GM12891 (cell line): ENCODE measurements at regions not wholly inside any gene's neighbourhood (a gene's known extent, or its start where the extent isn't known, plus 50 kb on each side); places are given as distances from the start of the nearest gene placed in this dataset.

Experiments used
- POLR2AphosphoS5 ChIP-seq: IDR thresholded peaks from 2 replicates; pipeline ENCODE4 v1.6.1; 2011; ENCODE audit warnings: low read depth, low read length, control low read depth
- TAF1 ChIP-seq: IDR thresholded peaks from 2 replicates; pipeline ENCODE4 v1.6.1; 2011; ENCODE audit warnings: low read depth, low read length, control low read depth

GRCh38 chr14:46087604-46088003 lies 564.0 kb downstream of the RPL10L start:
- TF ChIP-seq TAF1: no peak
- no peak for TF ChIP-seq POLR2AphosphoS5
